ENCODE measurements at regions not wholly inside any gene's neighbourhood (a gene's known extent, or its start where the extent isn't known, plus 50 kb on each side); places are given as distances from the start of the nearest gene placed in this dataset.
"Not testable (repeated sequence)": the region's sequence is repeated elsewhere in the genome, so short reads cannot be mapped to it uniquely, and the experiment has no call there.

- no peak overlapping the region for H3K4me3 ChIP-seq (ENCODE audit: low read depth, low read length)
These were observed 103.8 kb downstream of the IER5 start for GRCh38 chr1:181192316-181192715.

- no peak overlapping the region for H3K4me3 ChIP-seq (ENCODE audit: low read depth, low read length)
These were observed 114.6 kb downstream of the IER5 start for GRCh38 chr1:181202986-181203555.

- no peak overlapping the region for H3K4me3 ChIP-seq (ENCODE audit: low read depth, low read length)
These were observed 116.0 kb downstream of the IER5 start for GRCh38 chr1:181204530-181204929.

GRCh38 chr1:181205901-181206300 is 117.4 kb downstream of the IER5 start:
- no peak overlapping the region for H3K4me3 ChIP-seq (ENCODE audit: low read depth, low read length)

- no peak overlapping the region for H3K4me3 ChIP-seq (ENCODE audit: low read depth, low read length)
These were observed 118.0 kb downstream of the IER5 start for GRCh38 chr1:181206513-181206912.

GRCh38 chr1:181206979-181207790 is 118.7 kb downstream of the IER5 start:
- H3K4me3 ChIP-seq (ENCODE audit: low read depth, low read length) = no peak overlapping the region

DNA sequence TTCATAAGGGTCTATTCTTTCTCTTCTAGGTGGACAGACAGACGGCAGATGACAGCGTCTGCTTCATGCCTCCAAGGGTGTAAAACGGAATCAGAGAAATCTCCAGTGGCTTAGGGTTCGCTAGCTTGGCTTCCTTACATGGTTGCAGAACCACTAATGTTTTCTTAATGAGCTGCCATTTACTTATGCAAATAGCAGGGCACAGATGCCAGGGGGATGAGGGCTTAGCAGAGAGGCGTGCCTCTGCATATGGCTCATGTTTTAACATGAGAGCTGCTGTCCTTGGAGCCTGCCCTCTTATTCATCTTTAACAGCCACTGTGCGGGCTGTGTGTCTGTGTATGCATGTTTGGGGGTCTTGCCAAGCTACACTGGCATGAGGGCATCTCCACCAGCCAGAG is 119.6 kb downstream of the IER5 start:
- no peak overlapping the region for H3K4me3 ChIP-seq (ENCODE audit: low read depth, low read length)

- H3K4me3 ChIP-seq (ENCODE audit: low read depth, low read length) = no peak overlapping the region
These were observed 120.5 kb downstream of the IER5 start for GRCh38 chr1:181208967-181209366.

DNA sequence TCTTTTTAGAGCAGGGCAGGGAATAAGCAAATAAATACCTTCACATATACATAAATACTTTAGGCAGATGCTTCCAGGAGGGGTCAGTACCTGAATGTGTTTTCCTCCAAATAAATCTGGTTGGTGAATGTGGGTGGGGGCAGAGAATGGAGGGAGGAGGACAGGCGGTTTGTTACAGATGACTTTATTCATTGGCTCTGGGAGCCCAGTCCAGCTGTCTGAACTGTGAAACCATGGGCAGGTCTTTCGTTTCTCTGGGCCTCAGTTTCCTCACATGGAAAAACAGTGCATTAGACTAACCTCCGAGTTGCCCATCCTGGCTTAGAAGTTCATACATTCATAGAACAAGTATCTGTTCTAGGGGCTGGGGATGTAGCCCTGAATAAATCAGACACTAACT is 124.6 kb downstream of the IER5 start:
- H3K4me3 ChIP-seq (ENCODE audit: low read depth, low read length) = no peak overlapping the region

DNA sequence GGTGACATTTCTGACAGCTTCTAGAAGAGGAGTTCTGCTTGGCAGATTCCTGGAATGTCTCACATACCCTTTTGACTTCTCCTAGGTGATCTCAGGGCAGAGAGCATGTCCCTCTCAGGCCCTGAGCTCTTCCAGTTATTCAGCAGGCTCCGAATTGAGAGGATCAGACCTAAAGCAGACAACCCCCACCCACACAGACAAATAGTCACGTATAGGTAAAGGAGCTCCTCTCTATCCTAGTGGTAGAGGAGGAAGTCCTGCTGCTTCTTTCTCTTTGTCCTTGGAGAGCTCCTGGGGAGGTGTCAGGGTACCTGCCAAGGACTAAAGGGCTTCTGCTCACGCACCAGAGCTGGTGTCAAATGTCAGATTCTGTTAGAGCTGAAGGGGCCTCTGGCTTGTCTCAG is 128.1 kb downstream of the IER5 start:
- no peak overlapping the region for H3K4me3 ChIP-seq (ENCODE audit: low read depth, low read length)

DNA sequence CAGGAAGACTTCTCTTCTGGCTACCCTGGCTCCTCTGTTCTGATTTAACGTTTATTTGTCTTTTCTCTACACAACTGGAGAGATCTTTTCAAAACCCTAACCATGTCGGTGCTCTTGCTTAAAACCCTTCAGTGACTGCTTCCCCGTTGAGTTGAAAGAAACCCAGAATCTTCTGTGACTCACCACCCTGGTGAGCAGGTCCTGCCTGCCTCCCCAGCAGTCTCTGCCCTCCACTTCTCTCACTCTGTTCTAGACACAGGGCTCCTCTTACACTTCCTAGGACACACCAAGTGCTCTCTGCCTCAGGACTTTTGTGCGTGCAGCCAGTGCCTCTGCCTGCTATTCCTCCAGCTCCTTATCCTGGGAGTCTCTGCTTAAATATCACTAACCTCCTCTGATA is 131.4 kb downstream of the IER5 start:
- H3K4me3 ChIP-seq (ENCODE audit: low read depth, low read length) = no peak overlapping the region

DNA sequence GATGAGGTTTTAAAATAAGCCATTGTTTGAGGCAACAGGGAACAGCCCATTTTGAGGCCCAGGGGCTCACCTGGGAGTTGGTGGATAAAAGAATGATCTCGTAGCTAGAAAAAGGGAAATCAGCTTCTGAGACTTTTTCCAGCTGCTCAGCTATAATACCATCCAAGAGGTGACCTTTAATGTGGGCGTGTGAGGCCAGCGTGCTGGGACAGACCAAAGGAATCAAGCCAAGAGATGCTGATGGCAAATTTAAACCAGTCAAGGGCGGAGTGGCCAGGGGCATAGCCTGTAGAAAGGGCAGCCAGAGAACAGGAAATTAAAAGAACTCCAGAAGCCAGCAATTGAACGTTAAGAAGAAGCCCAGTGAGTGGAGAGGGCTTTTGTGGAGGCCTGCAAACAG is 132.6 kb downstream of the IER5 start:
- no peak overlapping the region for H3K4me3 ChIP-seq (ENCODE audit: low read depth, low read length)

DNA sequence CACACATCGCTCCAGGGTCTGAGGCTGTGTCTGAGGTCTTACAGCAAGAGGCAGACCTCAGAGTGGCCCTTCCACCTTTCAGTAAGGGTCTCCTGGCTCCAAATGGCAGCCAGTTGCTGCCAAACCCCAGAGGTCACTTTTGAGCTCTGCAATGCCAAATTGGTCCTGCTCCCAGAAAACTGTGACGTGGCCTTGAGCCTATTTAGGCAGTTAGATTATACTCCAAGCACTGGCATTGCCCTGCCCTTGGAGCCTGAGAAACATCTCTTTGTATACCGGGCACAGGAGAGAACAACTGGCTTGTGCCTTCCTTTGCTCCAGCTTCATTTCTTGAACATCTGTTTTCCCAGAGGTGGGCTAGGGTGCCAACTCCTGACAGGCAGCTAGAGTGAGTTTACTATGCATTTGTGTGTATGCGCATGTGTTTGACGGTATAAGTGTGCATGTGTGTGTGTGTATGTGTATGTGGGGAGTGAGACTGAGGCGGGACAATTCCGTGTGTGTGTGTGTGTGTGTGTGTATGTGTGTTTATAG is 134.5 kb downstream of the IER5 start:
- H3K4me3 ChIP-seq (ENCODE audit: low read depth, low read length) = no peak overlapping the region

DNA sequence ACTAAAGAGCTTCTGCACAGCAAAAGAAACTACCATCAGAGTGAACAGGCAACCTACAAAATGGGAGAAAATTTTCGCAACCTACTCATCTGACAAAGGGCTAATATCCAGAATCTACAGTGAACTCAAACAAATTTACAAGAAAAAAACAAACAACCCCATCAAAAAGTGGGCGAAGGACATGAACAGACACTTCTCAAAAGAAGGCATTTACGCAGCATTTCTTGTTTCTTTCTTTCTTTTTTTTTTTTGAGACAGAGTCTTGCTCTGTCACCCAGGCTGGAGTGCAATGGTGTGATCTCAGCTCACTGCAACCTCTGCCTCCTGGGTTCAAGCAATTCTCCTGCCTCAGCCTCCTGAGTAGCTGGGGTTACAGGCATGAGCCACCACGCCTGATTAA is 138.2 kb downstream of the IER5 start:
- not testable (repeated sequence) for H3K4me3 ChIP-seq (ENCODE audit: low read depth, low read length)

GRCh38 chr1:181239086-181239485 is 150.6 kb downstream of the IER5 start:
- no peak overlapping the region for H3K4me3 ChIP-seq (ENCODE audit: low read depth, low read length)

DNA sequence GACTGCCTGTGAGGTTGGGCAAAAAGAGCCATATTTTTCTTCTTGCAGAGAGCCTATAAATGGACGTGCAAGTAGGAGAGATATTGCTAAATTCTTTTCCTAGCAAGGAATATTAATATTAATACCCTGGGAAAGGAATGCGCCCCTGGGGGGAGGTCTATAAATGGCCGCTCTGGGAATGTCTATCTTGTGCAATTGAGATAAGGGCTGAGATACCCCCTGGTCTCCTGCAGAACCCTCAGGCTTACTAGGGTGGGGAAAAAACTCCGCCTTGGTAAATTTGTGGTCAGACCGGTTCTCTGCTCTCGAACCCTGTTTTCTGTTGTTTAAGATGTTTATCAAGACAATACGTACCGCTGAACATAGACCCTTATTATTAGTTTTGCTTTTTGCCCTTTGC is 157.8 kb downstream of the IER5 start:
- H3K4me3 ChIP-seq (ENCODE audit: low read depth, low read length) = not testable (repeated sequence)

- not testable (repeated sequence) for H3K4me3 ChIP-seq (ENCODE audit: low read depth, low read length)
These were observed 159.9 kb downstream of the IER5 start for GRCh38 chr1:181248361-181248760.

DNA sequence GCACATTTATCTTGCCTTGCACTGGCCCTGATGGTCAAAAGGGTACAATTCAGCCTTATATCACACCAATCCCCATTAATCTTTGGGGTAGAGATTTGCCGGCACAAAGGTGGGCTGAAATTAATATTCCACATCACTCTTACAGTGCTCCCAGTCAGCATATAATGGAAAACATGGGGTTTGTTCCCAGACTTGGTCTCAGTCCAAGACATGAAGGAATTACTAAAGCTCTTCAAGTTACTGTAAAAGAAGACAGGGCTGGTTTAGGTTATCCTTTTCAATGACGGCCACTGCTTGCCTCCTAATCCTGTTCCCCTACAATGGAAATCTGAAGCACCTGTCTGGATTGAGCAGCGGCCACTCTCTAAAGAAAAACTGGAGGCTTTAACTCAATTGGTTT is 160.7 kb downstream of the IER5 start:
- no peak overlapping the region for H3K4me3 ChIP-seq (ENCODE audit: low read depth, low read length)

DNA sequence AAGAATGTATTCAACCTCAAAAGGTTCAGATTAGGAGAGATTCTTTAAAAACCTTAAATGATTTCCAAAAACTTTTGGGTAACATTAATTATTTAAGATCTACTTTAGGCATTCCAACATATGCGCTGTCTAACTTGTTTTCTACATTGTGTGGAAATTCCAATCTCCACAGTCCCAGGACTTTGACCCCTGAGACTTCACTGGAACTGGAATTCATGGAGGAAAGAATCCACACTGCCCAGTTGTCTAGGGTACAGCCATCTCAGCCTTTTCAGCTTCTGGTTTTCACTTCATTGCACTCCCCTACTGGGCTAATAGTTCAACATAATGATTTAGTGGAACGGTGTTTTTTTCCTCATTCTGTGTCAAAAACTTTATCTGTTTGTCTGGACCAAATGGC is 161.5 kb downstream of the IER5 start:
- H3K4me3 ChIP-seq (ENCODE audit: low read depth, low read length) = no peak overlapping the region

DNA sequence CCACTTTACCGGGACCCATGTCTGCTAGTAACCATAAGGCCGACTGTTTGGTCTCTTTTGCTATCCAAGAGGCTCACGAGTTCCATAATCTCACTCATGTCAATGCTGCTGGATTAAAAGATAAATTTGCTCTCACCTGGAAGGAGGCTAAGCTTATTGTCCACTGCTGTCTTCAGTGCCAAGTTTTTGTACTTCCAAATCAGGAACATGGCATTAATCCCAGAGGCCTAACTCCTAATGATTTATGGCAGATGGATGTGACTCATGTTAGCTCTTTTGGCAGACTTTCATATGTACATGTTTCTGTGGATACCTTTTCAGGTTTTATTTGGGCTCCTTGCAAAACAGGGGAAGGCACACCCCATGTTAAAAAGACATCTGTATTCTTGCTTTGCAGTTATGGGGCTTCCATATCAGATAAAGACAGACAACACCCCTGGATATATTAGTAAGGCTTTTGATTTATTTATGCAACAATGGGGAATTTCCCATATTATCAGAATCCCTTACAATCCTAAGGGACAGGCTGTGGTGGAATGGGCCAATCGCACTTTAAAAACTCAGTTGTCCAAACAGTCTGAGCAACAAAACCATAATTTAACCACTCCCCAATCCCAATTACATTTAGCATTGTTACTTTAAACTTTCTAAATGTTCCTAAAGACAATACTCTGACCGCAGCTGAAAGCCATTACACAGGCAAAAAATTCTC is 162.7 kb downstream of the IER5 start:
- H3K4me3 ChIP-seq (ENCODE audit: low read depth, low read length) = no peak overlapping the region

DNA sequence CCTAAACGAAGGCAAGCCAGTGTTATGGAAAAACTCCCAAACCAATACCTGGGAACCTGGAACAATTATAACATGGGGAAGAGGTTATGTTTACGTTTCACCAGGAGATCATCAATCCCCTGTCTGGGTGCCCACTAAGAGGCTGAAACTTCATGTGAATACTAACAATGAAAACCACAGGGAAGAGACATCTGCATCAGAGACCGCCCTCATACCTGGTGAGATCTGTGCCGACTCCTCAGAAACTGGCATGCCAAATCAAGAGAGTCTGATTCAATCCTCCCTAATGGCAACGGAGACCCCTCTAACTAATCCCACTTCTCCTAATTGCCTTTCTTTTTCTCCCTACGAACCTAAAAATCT is 163.2 kb downstream of the IER5 start:
- H3K4me3 ChIP-seq (ENCODE audit: low read depth, low read length) = no peak overlapping the region

- not testable (repeated sequence) for H3K4me3 ChIP-seq (ENCODE audit: low read depth, low read length)
These were observed 165.1 kb downstream of the IER5 start for GRCh38 chr1:181253601-181254000.

Data from iPS-11a (cell line).